H9 (cell line): ENCODE measurements at regions not wholly inside any gene's neighbourhood (a gene's known extent, or its start where the extent isn't known, plus 50 kb on each side); places are given as distances from the start of the nearest gene placed in this dataset.

Experiments
- DNase-seq: peaks from one replicate; pipeline ENCODE4 v3.0.0-alpha.2; 2017
- H2AFZ ChIP-seq: one replicate; pipeline ENCODE4 v1.6.1; 2013; ENCODE audit warnings: mild to moderate bottlenecking, low read length, control low read depth, moderate library complexity
- H2AK5ac ChIP-seq: 2 replicates; pipeline ENCODE4 v1.6.1; 2013; ENCODE audit warnings: low read length, control low read depth, mixed read lengths; ENCODE audit not compliant: insufficient read length
- H2BK120ac ChIP-seq: one replicate; pipeline ENCODE4 v1.6.1; 2013; ENCODE audit warnings: low read depth, mild to moderate bottlenecking, low read length, control low read depth, inconsistent platforms; ENCODE audit not compliant: poor library complexity, severe bottlenecking
- H2BK12ac ChIP-seq: 2 replicates; pipeline ENCODE4 v1.6.1; 2013; ENCODE audit warnings: low read length, control low read depth, mixed read lengths, low read depth; ENCODE audit not compliant: insufficient read length
- H2BK15ac ChIP-seq: 2 replicates; pipeline ENCODE4 v1.6.1; 2013; ENCODE audit warnings: low read depth, low read length, control low read depth
- H2BK20ac ChIP-seq: one replicate; pipeline ENCODE4 v1.6.1; 2013; ENCODE audit warnings: low read depth, mild to moderate bottlenecking, low read length, control low read depth, inconsistent platforms; ENCODE audit not compliant: poor library complexity, severe bottlenecking
- H2BK5ac ChIP-seq: 2 replicates; pipeline ENCODE4 v1.6.1; 2013; ENCODE audit warnings: low read length, control low read depth, mixed read lengths; ENCODE audit not compliant: insufficient read length
- H3K14ac ChIP-seq: 2 replicates; pipeline ENCODE4 v1.6.1; 2013; ENCODE audit warnings: low read length, control low read depth; ENCODE audit not compliant: insufficient read depth
- H3K18ac ChIP-seq: 2 replicates; pipeline ENCODE4 v1.6.1; 2013; ENCODE audit warnings: low read depth, mild to moderate bottlenecking, mixed read lengths, low read length, control low read depth; ENCODE audit not compliant: insufficient read length
- H3K23ac ChIP-seq: 2 replicates; pipeline ENCODE4 v1.6.1; 2013; ENCODE audit warnings: low read length, control low read depth, mixed read lengths, low read depth; ENCODE audit not compliant: insufficient read length
- H3K23me2 ChIP-seq: 2 replicates; pipeline ENCODE4 v1.6.1; 2013; ENCODE audit warnings: low read depth, mild to moderate bottlenecking, mixed read lengths, low read length, control low read depth; ENCODE audit not compliant: insufficient read length, poor library complexity, severe bottlenecking
- H3K27ac ChIP-seq: 2 replicates; pipeline ENCODE4 v1.5.1; 2013; ENCODE audit warnings: low read length, control low read depth, mixed read lengths, low read depth; ENCODE audit not compliant: insufficient read length
- H3K27me3 ChIP-seq: 2 replicates; pipeline ENCODE4 v1.6.1; 2013; ENCODE audit warnings: low read length, control low read depth, inconsistent platforms; ENCODE audit not compliant: insufficient read depth
- H3K4ac ChIP-seq: 2 replicates; pipeline ENCODE4 v1.6.1; 2013; ENCODE audit warnings: low read depth, mild to moderate bottlenecking, control low read depth, inconsistent platforms, low read length, moderate library complexity
- H3K4me1 ChIP-seq: 2 replicates; pipeline ENCODE4 v1.6.1; 2013; ENCODE audit warnings: low read length, control low read depth, inconsistent platforms; ENCODE audit not compliant: insufficient read depth
- H3K4me2 ChIP-seq: 2 replicates; pipeline ENCODE4 v1.6.1; 2013; ENCODE audit warnings: low read length, control low read depth, mixed read lengths; ENCODE audit not compliant: insufficient read length, insufficient read depth
- H3K56ac ChIP-seq: 2 replicates; pipeline ENCODE4 v1.6.1; 2013; ENCODE audit warnings: low read depth, mild to moderate bottlenecking, mixed read lengths, low read length, control low read depth; ENCODE audit not compliant: insufficient read length
- H3K79me1 ChIP-seq: 2 replicates; pipeline ENCODE4 v1.6.1; 2013; ENCODE audit warnings: low read depth, mild to moderate bottlenecking, moderate library complexity, low read length, control low read depth, inconsistent platforms; ENCODE audit not compliant: insufficient read depth, poor library complexity, severe bottlenecking
- H3K79me2 ChIP-seq: 2 replicates; pipeline ENCODE4 v1.6.1; 2013; ENCODE audit warnings: low read length, control low read depth, inconsistent platforms; ENCODE audit not compliant: insufficient read depth
- H3K9ac ChIP-seq: 2 replicates; pipeline ENCODE4 v1.6.1; 2013; ENCODE audit warnings: low read length, control low read depth, mixed read lengths; ENCODE audit not compliant: insufficient read length; ENCODE audit errors: extremely low read depth
- H3K9me3 ChIP-seq: one replicate; pipeline ENCODE4 v1.6.1; 2013; ENCODE audit warnings: low read depth, low read length, inconsistent platforms; ENCODE audit not compliant: control insufficient read depth
- H3T11ph ChIP-seq: one replicate; pipeline ENCODE4 v1.6.1; 2013; ENCODE audit warnings: mild to moderate bottlenecking, low read length, control low read depth, inconsistent platforms
- H4K20me1 ChIP-seq: one replicate; pipeline ENCODE4 v1.6.1; 2013; ENCODE audit not compliant: control insufficient read depth, insufficient read length, insufficient read depth
- H4K5ac ChIP-seq: 2 replicates; pipeline ENCODE4 v1.6.1; 2013; ENCODE audit warnings: low read depth, mild to moderate bottlenecking, mixed read lengths, low read length, control low read depth; ENCODE audit not compliant: insufficient read length
- H4K8ac ChIP-seq: replicated peaks from 2 replicates; pipeline ENCODE4 v1.6.1; 2013; ENCODE audit warnings: low read length, control low read depth, mixed read lengths, low read depth; ENCODE audit not compliant: insufficient read length
- H4K91ac ChIP-seq: 2 replicates; pipeline ENCODE4 v1.6.1; 2013; ENCODE audit warnings: low read depth, mild to moderate bottlenecking, moderate library complexity, mixed read lengths, low read length, control low read depth; ENCODE audit not compliant: insufficient read length
- H3K27ac Mint-ChIP-seq, 3 experiments: 2 replicates in 2 of 3; 3 replicates in 1 of 3; pipeline ENCODE4 v1.8.0; 2020 to 2021; ENCODE audit warnings: mixed read lengths in 3 of 3, mild to moderate bottlenecking in 1 of 3, moderate library complexity in 1 of 3
- H3K27me3 Mint-ChIP-seq: 2 replicates; pipeline ENCODE4 v1.8.0; 2021; ENCODE audit warnings: low read depth, mild to moderate bottlenecking, moderate library complexity, mixed read lengths
- H3K36me3 Mint-ChIP-seq, 3 experiments: 2 replicates in 2 of 3; 3 replicates in 1 of 3; pipeline ENCODE4 v1.8.0; 2020 to 2021; ENCODE audit warnings: low read depth in 3 of 3, mixed read lengths in 3 of 3; ENCODE audit not compliant: insufficient read depth in 1 of 3
- H3K4me1 Mint-ChIP-seq, 2 experiments: 2 replicates each; pipeline ENCODE4 v1.8.0; 2020; ENCODE audit warnings: mixed read lengths in 2 of 2
- H3K4me3 Mint-ChIP-seq, 2 experiments: 2 replicates in 1 of 2; 3 replicates in 1 of 2; pipeline ENCODE4 v1.8.0; 2020 to 2021; ENCODE audit warnings: mild to moderate bottlenecking in 2 of 2, mixed read lengths in 2 of 2, moderate library complexity in 1 of 2
- H3K9me3 Mint-ChIP-seq, 2 experiments: 2 replicates in 1 of 2; 3 replicates in 1 of 2; pipeline ENCODE4 v1.8.0; 2020; ENCODE audit warnings: mild to moderate bottlenecking in 2 of 2, mixed read lengths in 2 of 2, moderate library complexity in 1 of 2
- WGBS: extraction: QIAGEN DNeasy Blood & Tissue Kit; methylation state at CpG from one replicate; pipeline ENCODE4 v1.1.7; 2013; ENCODE audit warnings: missing lambda C conversion rate, low lambda C conversion rate, mixed read lengths; ENCODE audit not compliant: insufficient read length; ENCODE audit errors: extremely low coverage; 5-methylcytosine and 5-hydroxymethylcytosine counted together
- TF ChIP-seq, protein P1 (sequence below): fragments of 200-600 bp; sonication (generic); conservative IDR thresholded peaks from 3 replicates; pipeline ENCODE4 v1.8.0; 2021; ENCODE audit warnings: antibody characterized with exemption, mild to moderate bottlenecking

- no peak for DNase-seq
- H3K27me3 Mint-ChIP-seq, result no peaks in the 10 kb centered on the region
Observed at GRCh38 chr20:40249805-40250204, 439.2 kb downstream of the MAFB start.

More at GRCh38 chr20:40249805-40250204, 439.2 kb downstream of the MAFB start:
- no peak overlapping the region for H2BK15ac ChIP-seq
- H3K36me3 Mint-ChIP-seq, result peaks cover 8 to 13% (median 12%) of the 10 kb centered on the region in 3 experiments
- no peak overlapping the region for H3K23ac ChIP-seq
- no peaks in the 10 kb centered on the region for H3K79me1 ChIP-seq
- 0 out of 4 replicates have a peak, but pooled peaks cover 0 to 5% of the 10 kb centered on the region in 2 experiments for H3K4me1 Mint-ChIP-seq
- no peak overlapping the region for H3K27ac Mint-ChIP-seq
- no peak overlapping the region for H2BK20ac ChIP-seq
- no peak overlapping the region for H3T11ph ChIP-seq
- no peak overlapping the region for H3K9ac ChIP-seq
- H3K14ac ChIP-seq, result no peak overlapping the region
- H3K79me2 ChIP-seq, result no peaks in the 10 kb centered on the region
- no peak overlapping the region for H2AK5ac ChIP-seq
- no peak overlapping the region for H3K4ac ChIP-seq
- H2BK120ac ChIP-seq, result no peak overlapping the region
- H3K9me3 ChIP-seq, result no peaks in the 10 kb centered on the region
- H3K18ac ChIP-seq, result no peak overlapping the region
- no peaks in the 10 kb centered on the region for H3K27me3 ChIP-seq
- no peak overlapping the region for H4K8ac ChIP-seq
- H4K5ac ChIP-seq, result no peak overlapping the region
- H3K4me2 ChIP-seq, result no peak overlapping the region
- no peak overlapping the region for H4K91ac ChIP-seq
- H3K27ac ChIP-seq, result no peak overlapping the region
- WGBS, result no CpG with 5 or more reads among the region's 3 CpGs
- no peak overlapping the region for H2BK12ac ChIP-seq
- no peak overlapping the region for H3K56ac ChIP-seq
- H4K20me1 ChIP-seq, result no peaks in the 10 kb centered on the region
- TF ChIP-seq, protein P1, sequence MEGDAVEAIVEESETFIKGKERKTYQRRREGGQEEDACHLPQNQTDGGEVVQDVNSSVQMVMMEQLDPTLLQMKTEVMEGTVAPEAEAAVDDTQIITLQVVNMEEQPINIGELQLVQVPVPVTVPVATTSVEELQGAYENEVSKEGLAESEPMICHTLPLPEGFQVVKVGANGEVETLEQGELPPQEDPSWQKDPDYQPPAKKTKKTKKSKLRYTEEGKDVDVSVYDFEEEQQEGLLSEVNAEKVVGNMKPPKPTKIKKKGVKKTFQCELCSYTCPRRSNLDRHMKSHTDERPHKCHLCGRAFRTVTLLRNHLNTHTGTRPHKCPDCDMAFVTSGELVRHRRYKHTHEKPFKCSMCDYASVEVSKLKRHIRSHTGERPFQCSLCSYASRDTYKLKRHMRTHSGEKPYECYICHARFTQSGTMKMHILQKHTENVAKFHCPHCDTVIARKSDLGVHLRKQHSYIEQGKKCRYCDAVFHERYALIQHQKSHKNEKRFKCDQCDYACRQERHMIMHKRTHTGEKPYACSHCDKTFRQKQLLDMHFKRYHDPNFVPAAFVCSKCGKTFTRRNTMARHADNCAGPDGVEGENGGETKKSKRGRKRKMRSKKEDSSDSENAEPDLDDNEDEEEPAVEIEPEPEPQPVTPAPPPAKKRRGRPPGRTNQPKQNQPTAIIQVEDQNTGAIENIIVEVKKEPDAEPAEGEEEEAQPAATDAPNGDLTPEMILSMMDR, result no peak
- no peak overlapping the region for H2AFZ ChIP-seq
- H3K4me1 ChIP-seq, result no peaks in the 10 kb centered on the region
- peaks cover 8% of the 10 kb centered on the region in 2 experiments for H3K9me3 Mint-ChIP-seq
- H3K4me3 Mint-ChIP-seq, result no peak overlapping the region
- H2BK5ac ChIP-seq, result no peak overlapping the region
- no peaks in the 10 kb centered on the region for H3K23me2 ChIP-seq
